NCI-H446 treated with DMSO at 0.1 percent for 48 hours (cell line): ENCODE measurements at regions not wholly inside any gene's neighbourhood (a gene's known extent, or its start where the extent isn't known, plus 50 kb on each side); places are given as distances from the start of the nearest gene placed in this dataset.

Source experiments
- DNase-seq: peaks from one replicate; lab custom pipeline; 2025; lab: John Stamatoyannopoulos, UW

DNA sequence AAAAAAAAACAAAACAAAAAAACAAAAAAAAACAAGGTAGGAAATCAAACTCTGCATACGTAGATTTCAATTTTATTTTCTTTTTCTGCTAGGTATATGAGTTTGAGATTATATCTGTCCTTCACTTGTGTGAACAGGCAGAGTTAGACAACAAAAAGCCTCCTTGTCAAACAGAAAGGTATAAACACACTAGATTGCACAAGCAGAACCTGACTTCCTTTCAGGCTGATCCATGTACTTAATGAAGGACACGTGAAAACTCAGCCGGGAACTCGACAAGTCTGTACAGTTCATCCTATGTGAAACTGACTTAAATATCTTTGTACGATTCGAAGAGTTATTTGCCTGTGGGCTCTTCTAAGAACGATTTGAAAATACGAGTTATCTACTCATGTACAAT is 254.1 kb downstream of the ARL4A start:
- no peak for DNase-seq

DNA sequence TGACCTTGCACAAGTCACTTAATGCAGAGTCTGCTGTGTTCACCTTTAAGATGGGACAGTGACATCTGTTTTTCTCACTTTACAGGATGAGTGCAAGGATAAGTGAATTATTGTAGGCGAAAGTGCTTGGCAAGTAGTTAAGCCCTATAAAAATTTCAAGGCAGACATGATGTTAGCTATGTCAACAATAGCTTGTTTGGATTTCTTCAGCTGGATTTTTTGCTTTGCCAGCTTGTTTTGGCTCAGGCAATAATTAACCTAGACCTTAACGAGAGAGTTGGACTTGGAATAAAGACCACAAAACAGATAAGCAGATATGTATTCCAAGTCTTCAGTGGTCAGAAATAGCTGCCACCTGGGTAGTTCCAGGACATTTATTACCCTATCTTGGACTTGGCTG is 255.2 kb downstream of the ARL4A start:
- DNase-seq: no peak

DNA sequence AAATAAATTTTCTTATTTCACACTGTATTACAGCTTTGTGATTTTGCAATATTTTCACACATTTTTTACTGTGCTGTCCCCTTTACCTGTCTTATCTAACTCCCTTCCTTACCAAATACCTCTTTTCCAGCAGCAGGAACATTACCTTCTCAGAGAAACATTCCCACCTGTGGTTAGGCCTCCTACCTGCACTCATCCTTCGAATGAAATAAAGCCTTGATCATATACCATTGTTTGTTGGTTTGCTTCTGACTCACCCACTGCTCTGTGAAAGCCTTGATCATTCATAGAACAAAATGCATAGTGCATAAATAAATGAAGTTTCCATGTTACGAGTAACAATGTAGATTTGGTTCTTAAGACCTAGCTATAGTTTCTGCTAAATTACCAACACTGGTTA is 256.3 kb downstream of the ARL4A start:
- no peak for DNase-seq

DNA sequence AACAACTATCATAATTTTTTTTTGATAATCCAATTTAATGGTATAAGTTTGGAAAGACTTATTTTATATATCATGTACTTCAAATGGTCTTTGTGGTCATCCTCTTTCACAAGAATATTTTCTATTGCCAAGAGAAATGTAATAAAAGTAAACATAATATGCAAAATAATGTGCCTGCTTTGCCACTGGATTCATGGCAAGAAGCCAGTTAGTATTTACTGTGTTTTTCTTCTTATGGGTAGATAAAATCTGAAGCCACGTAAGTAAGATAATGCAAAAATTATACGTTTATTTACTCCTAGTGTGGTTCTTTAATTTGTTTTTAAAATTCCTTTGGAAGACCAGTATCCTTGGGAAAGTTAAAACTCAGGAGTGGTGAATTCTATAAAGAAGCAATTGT is 258.5 kb downstream of the ARL4A start:
- no peak for DNase-seq

DNA sequence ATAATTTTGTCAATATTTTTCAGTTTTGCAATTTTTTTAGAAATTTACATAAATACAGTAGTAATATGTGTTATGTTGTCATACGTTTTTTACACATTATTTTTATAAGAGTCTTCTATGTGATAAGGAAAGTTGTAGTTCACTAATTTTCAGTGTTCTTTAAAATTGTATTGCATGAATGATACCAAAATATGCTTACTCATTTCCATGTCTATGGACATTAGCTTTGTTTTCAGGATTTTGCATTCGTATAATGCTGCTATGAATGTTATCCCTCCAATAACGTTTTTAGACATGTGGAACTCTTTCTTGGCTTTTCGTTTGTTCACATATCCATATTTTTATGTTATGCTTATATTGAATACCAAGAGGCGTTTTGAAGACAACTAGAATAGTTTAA is 260.0 kb downstream of the ARL4A start:
- no peak for DNase-seq

DNA sequence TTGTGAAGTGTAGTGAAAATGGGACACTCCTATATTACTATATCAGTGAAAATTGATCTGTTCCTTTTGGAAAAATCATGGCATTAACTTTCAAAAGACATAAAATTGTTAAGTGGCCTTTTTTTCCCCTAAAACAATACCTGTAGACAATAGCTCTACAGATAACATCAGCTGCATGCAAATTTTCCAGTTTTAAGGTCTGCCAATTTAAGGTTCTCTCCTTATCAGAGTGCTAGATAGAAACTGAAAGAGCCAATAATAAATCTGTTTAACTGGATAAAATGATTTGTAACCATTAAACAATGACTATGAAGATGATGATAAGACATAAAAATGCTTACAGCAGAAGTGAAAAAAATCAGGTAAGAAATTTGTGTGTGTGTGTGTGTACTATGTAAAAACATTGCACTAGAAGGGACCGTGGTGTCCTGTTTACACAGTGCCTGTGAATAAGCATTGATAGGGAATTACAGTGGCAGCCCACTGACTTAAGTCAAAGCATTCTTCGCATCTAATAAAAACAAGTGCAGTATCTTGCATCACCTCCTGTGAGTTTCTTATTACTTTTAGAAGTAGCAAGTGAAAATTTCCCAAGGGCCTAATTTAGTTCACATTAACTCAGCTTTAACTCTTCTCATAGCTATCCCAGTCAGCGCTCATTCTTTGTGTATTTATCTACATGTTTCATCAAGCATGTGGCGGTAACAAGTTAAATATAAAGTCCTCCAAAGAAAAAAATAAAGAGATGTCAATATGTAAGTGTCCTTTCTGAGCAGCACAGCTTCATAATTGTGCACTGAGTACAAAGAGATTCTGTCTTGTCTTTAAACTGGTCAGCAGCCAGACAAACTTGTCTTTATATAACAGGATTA is 261.9 kb downstream of the ARL4A start:
- no peak for DNase-seq

DNA sequence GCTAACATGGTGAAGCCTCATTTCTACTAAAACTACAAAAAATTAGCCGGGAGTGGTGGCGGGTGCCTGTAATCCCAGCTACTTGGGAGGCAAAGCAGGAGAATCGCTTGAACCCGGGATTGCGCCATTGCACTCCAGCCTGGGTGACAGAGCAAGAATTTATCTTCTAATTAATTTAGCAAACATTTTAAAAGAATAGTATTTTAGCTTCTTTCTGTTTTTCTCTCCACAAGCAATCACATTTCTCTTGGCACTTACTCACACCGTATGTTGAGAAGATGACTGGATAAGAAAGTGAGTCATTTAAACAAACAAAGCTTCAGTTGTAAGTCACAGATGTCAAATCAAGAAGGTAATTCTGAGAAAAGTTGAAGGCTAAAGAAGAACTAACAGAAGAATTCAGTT is 264.0 kb downstream of the ARL4A start:
- peak; percentile 30 for DNase-seq

DNA sequence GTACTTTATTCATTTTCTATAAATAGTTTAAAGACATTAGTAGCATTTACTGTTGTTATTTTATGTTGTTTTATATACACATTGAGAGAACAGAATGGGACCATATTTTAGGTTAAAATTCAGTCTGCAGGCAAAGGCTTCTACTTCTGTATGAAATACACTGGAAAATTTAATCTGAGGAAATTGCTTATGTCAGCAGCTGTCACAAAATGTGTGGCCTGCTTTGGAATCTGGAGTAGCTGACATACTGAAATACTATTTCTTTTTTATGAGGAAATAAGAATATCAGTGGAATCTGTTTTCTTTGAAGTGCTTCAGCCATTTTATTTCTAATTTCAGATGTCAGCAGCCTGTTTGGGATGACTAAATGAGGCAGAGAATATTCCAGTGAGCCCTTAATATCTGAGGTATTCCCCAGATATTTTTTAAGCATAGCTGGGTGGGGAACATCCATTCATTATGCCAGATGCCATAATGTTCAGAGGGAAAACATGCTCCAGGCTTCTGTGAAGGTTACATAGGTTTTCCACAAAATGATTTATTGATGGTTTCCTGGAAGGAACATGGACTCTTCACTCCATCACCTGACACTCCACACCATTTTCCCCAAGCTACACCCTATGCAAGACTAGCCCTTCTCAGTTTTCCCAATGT is 267.1 kb downstream of the ARL4A start:
- no peak for DNase-seq

DNA sequence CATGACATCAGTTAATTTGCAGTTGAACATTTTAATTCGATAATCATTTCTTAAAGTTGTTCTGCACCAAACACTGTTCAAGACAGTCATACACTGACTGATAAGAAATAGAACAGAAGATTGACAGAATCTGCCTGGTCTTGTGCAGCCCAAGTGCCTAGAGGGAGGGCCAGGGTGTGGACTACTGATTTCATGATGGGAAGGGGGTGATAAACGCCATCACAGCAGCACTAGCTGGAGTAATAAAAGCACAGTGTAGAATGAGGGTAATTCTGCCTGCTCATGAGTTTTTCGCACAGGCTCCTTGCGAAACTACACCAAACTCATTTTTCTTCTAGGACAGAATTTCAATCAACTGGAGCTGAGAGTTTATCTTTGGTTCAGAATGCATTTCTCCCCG is 270.1 kb downstream of the ARL4A start:
- DNase-seq: no peak

DNA sequence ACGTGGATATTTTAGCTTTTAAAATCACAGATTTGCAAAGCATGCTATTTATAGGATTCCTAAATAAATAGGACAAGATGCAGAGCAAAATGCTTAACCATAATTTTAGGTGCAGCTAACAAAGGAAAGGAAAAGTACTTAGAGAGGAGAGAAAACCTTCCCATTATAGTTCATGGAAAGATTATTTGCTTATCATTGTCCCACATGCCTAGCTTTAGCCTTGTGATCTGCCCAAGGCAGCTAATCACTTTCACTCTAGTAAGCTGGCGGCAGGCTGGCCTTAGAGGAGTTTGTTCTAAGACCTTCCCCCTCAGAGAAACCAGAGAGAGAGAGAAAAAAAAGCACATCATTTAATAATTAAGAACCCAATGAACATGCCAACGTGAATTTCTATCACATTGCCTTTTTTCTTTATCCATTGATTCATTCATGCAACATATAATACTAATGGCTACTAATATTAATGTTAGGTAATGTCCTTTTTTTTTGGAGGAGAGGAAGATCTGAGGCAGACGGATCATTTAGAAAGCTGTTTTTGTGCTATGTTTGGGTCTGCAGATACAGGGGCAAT is 274.6 kb downstream of the ARL4A start:
- no peak for DNase-seq

DNA sequence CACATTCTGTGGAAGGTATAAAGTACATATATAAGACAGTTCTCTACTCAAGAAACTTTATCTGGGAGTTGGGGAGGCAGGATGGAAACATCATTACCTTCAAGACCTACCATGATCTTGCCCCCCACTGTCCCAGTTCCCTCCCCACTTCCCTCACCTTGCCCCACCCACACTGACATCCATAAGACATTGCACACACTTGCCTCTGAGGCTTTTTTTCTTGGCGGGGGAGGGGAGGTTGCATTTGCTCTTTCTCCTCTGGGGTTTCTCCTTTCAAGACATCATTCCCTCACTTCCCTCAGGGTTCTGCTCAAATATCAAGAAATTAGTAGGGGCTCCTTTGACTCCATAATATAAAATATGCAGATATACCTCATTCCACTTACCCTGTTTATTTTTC is 276.0 kb downstream of the ARL4A start:
- no peak for DNase-seq

DNA sequence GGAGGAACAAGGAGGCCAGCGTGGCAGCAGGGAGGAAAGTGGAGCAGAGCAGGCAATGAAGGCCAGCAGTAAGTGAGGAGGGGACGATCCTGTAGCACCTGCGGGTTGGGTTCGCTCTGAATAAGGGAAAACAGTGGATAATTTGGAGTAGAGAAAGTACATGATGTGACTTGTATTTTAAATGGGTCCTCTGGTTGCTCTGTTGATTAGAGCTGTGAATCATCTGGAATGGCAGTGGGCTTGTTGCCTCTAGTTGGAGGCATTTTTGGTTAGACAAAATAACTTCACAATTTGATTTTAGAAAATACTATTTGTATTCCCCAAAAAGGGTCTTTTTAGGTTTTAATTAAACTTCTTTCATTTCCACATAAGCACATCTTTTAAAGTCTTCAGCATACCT is 277.4 kb downstream of the ARL4A start:
- DNase-seq: no peak

DNA sequence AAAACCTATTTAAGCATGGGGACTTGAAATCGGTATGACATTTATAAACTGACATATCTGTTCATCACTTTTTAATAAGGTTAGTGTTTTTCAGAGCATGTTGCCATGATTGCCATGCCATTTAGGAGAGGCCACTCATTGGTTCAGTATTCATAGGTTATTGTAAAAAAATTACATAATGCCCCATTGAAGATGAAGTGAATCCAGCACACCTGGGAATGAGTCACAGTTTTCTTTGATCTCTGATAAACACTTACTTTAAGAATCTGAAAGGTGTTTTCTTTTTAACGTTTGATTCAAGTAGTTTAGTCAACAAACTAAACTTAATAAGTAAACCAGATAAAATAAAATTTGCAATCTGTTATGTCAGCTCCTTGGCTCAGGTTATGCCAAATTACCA is 278.3 kb downstream of the ARL4A start:
- no peak for DNase-seq

DNA sequence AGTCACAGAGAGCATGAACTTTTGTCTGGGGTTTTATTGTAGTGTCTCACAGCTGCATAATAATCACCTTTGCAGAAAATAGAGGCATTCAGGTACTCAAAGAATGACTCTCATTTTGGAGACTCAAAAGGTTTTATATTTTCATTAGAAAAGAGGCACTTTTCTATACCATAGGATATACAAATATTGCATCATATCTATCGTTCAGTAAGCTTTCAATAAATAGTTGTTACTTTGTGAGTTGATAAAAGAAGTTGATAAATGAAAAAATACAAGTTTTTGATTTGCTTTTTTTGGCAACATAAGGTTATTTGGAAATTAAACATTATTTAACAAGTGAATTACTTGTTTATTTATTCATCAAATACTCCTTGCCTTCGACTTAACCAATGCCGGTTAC is 279.9 kb downstream of the ARL4A start:
- DNase-seq: no peak

DNA sequence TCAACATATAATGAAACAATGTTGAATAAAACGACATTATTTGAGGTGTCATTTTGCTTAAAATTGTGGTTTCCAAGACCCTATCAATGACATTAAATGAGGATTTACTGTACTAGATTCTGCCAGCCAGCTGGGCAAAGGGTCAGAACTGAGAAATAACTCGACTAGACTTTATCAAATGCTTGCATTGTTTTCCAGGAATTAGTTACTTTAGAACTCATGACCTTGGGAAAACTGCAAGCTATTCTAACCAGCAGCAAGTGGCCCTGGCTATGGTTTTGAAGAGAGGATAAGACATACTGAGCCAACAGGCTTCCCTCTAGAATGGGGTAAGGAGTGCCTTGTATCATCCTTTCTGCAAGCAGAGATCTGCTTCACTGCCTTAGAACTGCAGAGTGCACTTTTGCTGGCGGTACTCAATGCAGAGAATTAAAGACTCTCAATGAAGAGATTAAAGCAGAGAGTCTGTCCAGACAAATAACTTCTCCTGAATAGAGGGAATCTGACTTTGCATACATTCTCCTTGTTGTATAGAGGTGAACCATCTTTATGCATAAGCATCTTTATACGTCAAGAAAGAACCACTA is 281.5 kb downstream of the ARL4A start:
- DNase-seq: no peak

DNA sequence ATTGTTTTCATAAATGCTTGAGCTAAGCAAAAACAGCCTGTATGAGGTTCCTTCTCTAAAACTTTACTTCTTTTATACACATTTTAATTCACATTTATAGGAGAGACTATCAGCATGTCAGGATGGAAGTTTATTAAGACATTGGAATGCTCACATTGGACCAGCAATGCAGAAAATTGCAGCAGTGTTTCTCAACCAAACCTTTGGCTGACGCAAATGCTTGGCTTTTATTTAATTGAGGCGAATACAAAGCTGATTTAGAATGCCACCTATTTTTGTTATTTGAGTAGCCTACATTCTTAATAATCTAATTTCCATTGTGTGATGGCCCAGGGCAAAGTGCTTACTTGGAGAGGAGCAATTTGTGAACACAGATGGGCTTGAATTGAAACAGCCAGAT is 283.2 kb downstream of the ARL4A start:
- no peak for DNase-seq

DNA sequence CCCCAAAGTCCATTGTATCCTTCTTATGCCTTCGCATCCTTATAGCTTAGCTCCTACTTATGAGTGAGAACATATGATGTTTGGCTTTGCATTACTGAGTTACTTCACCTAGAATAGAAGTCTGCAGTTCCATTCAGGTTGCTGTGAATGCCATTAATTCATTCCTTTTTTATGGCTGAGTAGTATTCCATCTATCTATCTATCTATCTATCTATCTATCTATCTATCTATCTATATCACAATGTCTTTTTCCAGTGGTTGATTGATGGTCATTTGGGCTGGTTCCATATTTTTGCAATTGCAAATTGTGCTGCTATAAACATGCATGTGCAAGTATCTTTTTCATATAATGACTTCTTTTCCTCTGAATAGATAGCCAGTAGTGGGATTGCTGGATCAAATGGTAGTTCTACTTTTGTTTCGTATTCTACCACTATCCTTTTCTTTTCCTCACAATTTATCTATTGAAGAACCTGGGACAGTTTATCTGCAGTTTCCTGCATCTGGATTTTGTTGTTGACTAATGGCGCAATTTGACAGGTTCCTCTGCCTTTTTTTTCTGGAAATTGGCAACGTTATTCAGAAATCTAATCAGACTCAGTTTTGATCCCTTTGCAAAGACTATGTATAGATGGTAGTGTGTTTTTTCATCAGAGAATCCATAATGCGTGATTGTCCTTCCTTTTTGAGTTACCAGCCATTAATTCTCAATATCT is 287.2 kb downstream of the ARL4A start:
- DNase-seq: no peak

DNA sequence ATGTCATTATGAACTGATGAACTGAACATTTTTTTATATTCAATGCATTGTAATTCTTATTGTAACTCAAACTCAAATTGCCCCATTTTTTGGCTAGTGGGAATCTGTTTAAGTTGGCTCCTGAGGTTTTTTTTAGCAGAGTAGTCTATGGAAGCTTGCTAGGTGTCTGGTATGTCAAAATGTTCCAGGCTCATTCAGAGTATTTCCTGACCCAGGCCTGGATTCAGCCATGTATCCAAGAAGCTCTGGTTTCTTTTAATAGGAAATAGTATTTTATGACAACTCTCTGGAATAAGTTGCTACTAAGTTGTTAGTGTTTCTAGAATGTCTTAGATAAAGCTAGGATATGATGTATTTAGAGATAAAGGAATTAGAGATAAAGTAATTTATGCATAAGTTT is 288.0 kb downstream of the ARL4A start:
- no peak for DNase-seq

DNA sequence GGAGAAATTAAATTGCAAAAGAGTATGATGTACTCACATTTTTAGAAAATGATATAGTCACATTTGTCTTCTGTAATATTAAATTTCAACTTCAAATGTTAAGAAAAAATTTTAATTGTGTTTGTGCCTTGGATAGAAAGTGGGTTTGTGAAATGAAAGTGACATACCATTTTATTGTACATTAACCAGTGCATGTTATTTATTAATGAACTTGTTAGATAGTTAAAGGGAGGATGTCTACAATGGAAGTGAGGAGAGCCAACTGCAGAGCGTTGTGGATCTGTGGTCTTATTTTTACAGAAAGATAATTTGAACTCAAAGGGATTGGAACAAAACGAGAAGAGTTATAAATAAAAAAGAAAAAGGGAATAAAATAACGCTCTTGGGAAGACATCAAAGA is 291.7 kb downstream of the ARL4A start:
- no peak for DNase-seq

DNA sequence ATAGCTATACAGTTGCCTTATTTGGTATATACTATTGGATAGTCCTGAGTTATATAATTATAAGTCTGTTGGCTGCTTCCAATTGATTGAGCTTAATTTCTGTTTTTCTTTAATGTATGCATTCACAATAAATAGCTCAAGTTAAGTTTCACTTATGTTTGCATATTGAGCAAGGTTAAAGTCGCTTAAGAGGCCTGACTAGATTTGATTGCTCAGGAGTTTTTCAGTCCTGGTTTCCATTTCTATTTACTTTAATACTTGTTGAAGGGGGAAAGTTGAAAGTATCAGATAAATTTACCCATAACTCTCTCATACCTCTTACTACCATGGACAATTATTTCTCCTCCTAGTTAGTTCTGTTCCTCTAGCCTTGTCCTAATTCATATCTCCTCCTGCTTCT is 294.7 kb downstream of the ARL4A start:
- no peak for DNase-seq

DNA sequence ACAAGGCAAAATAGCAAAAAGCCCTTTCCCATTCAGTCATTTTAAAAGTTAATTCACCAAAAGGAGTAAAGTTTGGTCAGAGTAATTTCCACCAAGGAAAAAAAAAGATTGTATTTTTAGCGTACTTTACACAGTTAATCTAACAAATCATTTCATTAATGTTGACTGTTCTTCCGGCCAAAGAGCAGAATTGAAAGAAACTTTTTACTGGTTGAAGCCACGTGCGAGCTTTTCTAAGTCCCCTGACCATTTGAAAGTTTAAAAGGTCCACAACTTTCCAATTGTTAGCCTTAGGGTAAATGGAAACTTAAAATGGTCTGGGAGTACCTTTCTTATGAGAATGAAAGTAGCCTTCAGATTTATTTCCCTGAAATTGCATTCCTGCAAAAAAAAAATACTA is 296.7 kb downstream of the ARL4A start:
- DNase-seq: no peak

DNA sequence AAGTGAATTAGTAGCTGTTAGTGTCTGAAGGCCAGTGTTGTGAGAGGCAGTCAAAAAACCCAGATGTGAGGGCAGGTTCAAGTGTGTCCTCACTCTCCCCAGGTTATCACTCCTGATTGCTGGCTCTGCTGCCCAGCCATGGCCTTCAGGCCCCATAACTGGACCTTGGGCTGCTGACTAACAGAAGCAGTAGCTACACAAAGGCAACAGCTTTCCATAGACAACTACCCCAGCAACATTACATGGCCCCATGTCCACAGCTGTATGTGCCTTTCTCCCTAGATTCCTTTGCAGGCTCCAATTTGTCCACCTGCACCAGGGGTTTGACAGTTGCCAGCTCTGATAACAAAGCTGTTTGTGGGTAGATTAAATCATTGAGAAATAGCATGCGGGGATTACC is 297.8 kb downstream of the ARL4A start:
- DNase-seq: no peak
